ENCODE measurements at regions not wholly inside any gene's neighbourhood (a gene's known extent, or its start where the extent isn't known, plus 50 kb on each side); places are given as distances from the start of the nearest gene placed in this dataset.

GRCh38 chr7:89474456-89474855 is 678.9 kb upstream of the TEX47 start:
- Histone ChIP-seq H3K36me3 (ENCODE audit: control insufficient read depth, insufficient read depth, low read length) (no peaks in the 10 kb centered on the region), H3K27me3 (ENCODE audit: control insufficient read depth, insufficient read depth, low read length) (no peaks in the 10 kb centered on the region), H3K4me3 (ENCODE audit: low read depth, low read length) (no peak overlapping the region)
- ChIA-PET CTCF (no interaction called here), POLR2A (no interaction called here)
- TF ChIP-seq, protein P1, sequence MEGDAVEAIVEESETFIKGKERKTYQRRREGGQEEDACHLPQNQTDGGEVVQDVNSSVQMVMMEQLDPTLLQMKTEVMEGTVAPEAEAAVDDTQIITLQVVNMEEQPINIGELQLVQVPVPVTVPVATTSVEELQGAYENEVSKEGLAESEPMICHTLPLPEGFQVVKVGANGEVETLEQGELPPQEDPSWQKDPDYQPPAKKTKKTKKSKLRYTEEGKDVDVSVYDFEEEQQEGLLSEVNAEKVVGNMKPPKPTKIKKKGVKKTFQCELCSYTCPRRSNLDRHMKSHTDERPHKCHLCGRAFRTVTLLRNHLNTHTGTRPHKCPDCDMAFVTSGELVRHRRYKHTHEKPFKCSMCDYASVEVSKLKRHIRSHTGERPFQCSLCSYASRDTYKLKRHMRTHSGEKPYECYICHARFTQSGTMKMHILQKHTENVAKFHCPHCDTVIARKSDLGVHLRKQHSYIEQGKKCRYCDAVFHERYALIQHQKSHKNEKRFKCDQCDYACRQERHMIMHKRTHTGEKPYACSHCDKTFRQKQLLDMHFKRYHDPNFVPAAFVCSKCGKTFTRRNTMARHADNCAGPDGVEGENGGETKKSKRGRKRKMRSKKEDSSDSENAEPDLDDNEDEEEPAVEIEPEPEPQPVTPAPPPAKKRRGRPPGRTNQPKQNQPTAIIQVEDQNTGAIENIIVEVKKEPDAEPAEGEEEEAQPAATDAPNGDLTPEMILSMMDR (IDR thresholded peaks at IDR 0.05; ENCODE audit: insufficient read depth, low read depth, low read length), result no peak
- no peak for DNase-seq (ENCODE audit: low read depth)

DNA sequence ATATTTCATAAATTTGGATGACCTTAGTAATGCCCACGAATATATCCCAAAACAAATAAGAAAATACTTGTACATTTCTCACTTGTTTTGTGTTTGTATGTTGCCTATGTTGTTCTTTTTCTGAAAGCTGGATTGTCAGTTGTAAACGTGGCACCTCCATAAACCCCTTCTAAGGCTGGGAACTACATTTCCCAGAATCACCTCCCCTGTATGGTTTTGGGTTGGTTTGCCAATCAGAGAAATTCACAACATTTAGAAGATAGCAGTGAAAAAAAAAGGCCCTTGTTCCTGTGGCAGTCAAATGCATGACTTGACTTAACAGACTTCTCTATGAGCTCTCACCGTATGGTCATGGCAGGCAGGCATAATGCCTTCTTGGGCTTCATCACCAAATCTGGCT is 676.3 kb upstream of the STEAP1 start:
- ChIA-PET POLR2A (no interaction called here), CTCF (no interaction called here)
- no peak for DNase-seq (ENCODE audit: low read depth)
- TF ChIP-seq, protein P1 (IDR thresholded peaks at IDR 0.05; ENCODE audit: insufficient read depth, low read depth, low read length), result no peak
- Histone ChIP-seq H3K4me3 (ENCODE audit: low read depth, low read length) (no peak overlapping the region), H3K36me3 (ENCODE audit: control insufficient read depth, insufficient read depth, low read length) (no peaks in the 10 kb centered on the region), H3K27me3 (ENCODE audit: control insufficient read depth, insufficient read depth, low read length) (no peaks in the 10 kb centered on the region)

- TF ChIP-seq, protein P1 (IDR thresholded peaks at IDR 0.05; ENCODE audit: insufficient read depth, low read depth, low read length), result no peak
- POLR2A ChIA-PET, result no interaction called here
- CTCF ChIA-PET, result no interaction called here
- Histone ChIP-seq H3K4me3 (ENCODE audit: low read depth, low read length) (no peak overlapping the region), H3K27me3 (ENCODE audit: control insufficient read depth, insufficient read depth, low read length) (no peaks in the 10 kb centered on the region), H3K36me3 (ENCODE audit: control insufficient read depth, insufficient read depth, low read length) (no peaks in the 10 kb centered on the region)
- no peak for DNase-seq (ENCODE audit: low read depth)
Observed at GRCh38 chr7:89495704-89496103, 658.6 kb upstream of the STEAP1 start.

DNA sequence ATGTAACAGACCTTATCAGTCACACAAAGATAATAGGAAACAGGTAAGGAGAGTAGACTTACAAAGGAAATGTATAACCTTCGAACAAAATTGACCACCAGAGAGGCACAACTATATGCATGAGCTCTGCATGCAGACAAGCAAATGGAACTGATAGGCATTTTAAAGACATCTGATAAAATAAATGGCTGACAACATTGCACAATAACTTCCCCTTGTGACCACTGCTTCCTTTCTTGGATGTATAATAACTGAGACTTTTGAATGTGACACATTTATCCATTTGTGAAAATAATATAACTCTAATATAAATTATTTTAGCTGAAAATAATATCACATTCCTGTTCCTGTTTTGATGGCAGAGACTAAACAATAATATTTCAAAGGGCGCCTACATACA is 654.2 kb upstream of the STEAP1 start:
- Histone ChIP-seq H3K27me3 (ENCODE audit: control insufficient read depth, insufficient read depth, low read length) (no peaks in the 10 kb centered on the region), H3K4me3 (ENCODE audit: low read depth, low read length) (no peak overlapping the region), H3K36me3 (ENCODE audit: control insufficient read depth, insufficient read depth, low read length) (no peaks in the 10 kb centered on the region)
- TF ChIP-seq, protein P1 (IDR thresholded peaks at IDR 0.05; ENCODE audit: insufficient read depth, low read depth, low read length), result no peak
- no peak for DNase-seq (ENCODE audit: low read depth)
- POLR2A ChIA-PET, result no interaction called here
- CTCF ChIA-PET, result no interaction called here

- Histone ChIP-seq H3K36me3 (ENCODE audit: control insufficient read depth, insufficient read depth, low read length) (no peaks in the 10 kb centered on the region), H3K4me3 (ENCODE audit: low read depth, low read length) (no peak overlapping the region), H3K27me3 (ENCODE audit: control insufficient read depth, insufficient read depth, low read length) (no peaks in the 10 kb centered on the region)
- TF ChIP-seq, protein P1 (IDR thresholded peaks at IDR 0.05; ENCODE audit: insufficient read depth, low read depth, low read length), result no peak
- ChIA-PET POLR2A (no interaction called here), CTCF (no interaction called here)
- no peak for DNase-seq (ENCODE audit: low read depth)
Observed at GRCh38 chr7:89503281-89503680, 651.0 kb upstream of the STEAP1 start.
